ENCODE measurements at regions not wholly inside any gene's neighbourhood (a gene's known extent, or its start where the extent isn't known, plus 50 kb on each side); places are given as distances from the start of the nearest gene placed in this dataset.

- no peaks in the 10 kb centered on the region for H3K27me3 ChIP-seq
- WGBS, 3 donors = 89 to 94% (median 91%) methylated on average over 2 of the region's 2 CpGs
- H3K27ac ChIP-seq = no peak overlapping the region
- no peak overlapping the region for H3K4me3 ChIP-seq
- no peaks in the 10 kb centered on the region for H3K36me3 ChIP-seq
- peaks cover 2% of the 10 kb centered on the region for H3K4me1 ChIP-seq (ENCODE audit: insufficient read depth)
- TF ChIP-seq POLR2A (IDR thresholded peaks at IDR 0.05) (no peak), CTCF (IDR thresholded peaks at IDR 0.05) (no peak), EP300 (IDR thresholded peaks at IDR 0.05) (no peak)
- no peak for DNase-seq
- intact Hi-C loops (cut with DNase I) = no loop called here
- H3K9me3 ChIP-seq = no peaks in the 10 kb centered on the region
Measured at GRCh38 chr2:144701259-144701658, 181.3 kb upstream of the ZEB2 start.

GRCh38 chr2:144698156-144698555 is 178.2 kb upstream of the ZEB2 start:
- Histone ChIP-seq H3K27ac (no peak overlapping the region), H3K9me3 (no peaks in the 10 kb centered on the region), H3K4me1 (ENCODE audit: insufficient read depth) (no peaks in the 10 kb centered on the region), H3K4me3 (no peak overlapping the region), H3K27me3 (no peaks in the 10 kb centered on the region), H3K36me3 (no peaks in the 10 kb centered on the region)
- TF ChIP-seq CTCF (IDR thresholded peaks at IDR 0.05) (no peak), POLR2A (IDR thresholded peaks at IDR 0.05) (no peak)
- intact Hi-C loops (cut with DNase I) = no loop called here
- DNase-seq = no peak
- 93 to 97% (median 97%) methylated on average over 3 of the region's 3 CpGs for WGBS, 3 donors

- intact Hi-C loops (cut with DNase I) = no loop called here
- TF ChIP-seq CTCF (IDR thresholded peaks at IDR 0.05) (no peak), POLR2A (IDR thresholded peaks at IDR 0.05) (no peak), EP300 (IDR thresholded peaks at IDR 0.05) (no peak)
- no peak for DNase-seq
- WGBS, 3 donors = 84 to 93% (median 85%) methylated on average over 1 of the region's 1 CpG
- Histone ChIP-seq H3K27me3 (no peaks in the 10 kb centered on the region), H3K4me3 (no peak overlapping the region), H3K36me3 (no peaks in the 10 kb centered on the region), H3K27ac (no peak overlapping the region), H3K4me1 (ENCODE audit: insufficient read depth) (no peaks in the 10 kb centered on the region), H3K9me3 (no peaks in the 10 kb centered on the region)
Measured at GRCh38 chr2:144695657-144696056, 175.7 kb upstream of the ZEB2 start.

- no peak for DNase-seq
- TF ChIP-seq POLR2A (IDR thresholded peaks at IDR 0.05) (no peak), EP300 (IDR thresholded peaks at IDR 0.05) (no peak)
- intact Hi-C loops (cut with DNase I) = no loop called here
- Histone ChIP-seq H3K27ac (no peak overlapping the region), H3K36me3 (no peaks in the 10 kb centered on the region), H3K4me3 (no peak overlapping the region), H3K4me1 (ENCODE audit: insufficient read depth) (no peaks in the 10 kb centered on the region), H3K27me3 (no peaks in the 10 kb centered on the region), H3K9me3 (no peaks in the 10 kb centered on the region)
- 90 to 95% (median 94%) methylated on average over 1 of the region's 1 CpG for WGBS, 3 donors
Measured at GRCh38 chr2:144694456-144694855, 174.5 kb upstream of the ZEB2 start.

- H3K27ac ChIP-seq = no peak overlapping the region
- no peak for TF ChIP-seq EP300 (IDR thresholded peaks at IDR 0.05)
- no peak for TF ChIP-seq POLR2A (IDR thresholded peaks at IDR 0.05)
- no peak for TF ChIP-seq CTCF (IDR thresholded peaks at IDR 0.05)
- H3K4me3 ChIP-seq = no peak overlapping the region
- no peak for DNase-seq
- H3K9me3 ChIP-seq = no peaks in the 10 kb centered on the region
- no peaks in the 10 kb centered on the region for H3K36me3 ChIP-seq
- no peaks in the 10 kb centered on the region for H3K4me1 ChIP-seq (ENCODE audit: insufficient read depth)
- 93 to 96% (median 95%) methylated on average over 3 of the region's 3 CpGs for WGBS, 3 donors
- intact Hi-C loops (cut with DNase I) = no loop called here
- H3K27me3 ChIP-seq = no peaks in the 10 kb centered on the region
Measured at GRCh38 chr2:144693179-144693578, 173.3 kb upstream of the ZEB2 start.
